Activated CD4-positive, alpha-beta T cell treated with anti-CD3 and anti-CD28 coated beads, Interleukin-10, Interleukin-2, amounts not matched to agents 100 ng/mL and 50 ng/mL, durations not matched to agents 16 hours and 8 hours (primary cell): ENCODE measurements at regions not wholly inside any gene's neighbourhood (a gene's known extent, or its start where the extent isn't known, plus 50 kb on each side); places are given as distances from the start of the nearest gene placed in this dataset.
A peak's percentile ranks its signal among the peaks of the same experiment; 100 is the strongest.

Source experiments
- DNase-seq: peaks from one replicate; pipeline ENCODE4 v3.0.0-alpha.2; 2020

GRCh38 chr5:68957591-68957990 lies 136.2 kb upstream of the SLC30A5 start:
- DNase-seq: no peak

DNA sequence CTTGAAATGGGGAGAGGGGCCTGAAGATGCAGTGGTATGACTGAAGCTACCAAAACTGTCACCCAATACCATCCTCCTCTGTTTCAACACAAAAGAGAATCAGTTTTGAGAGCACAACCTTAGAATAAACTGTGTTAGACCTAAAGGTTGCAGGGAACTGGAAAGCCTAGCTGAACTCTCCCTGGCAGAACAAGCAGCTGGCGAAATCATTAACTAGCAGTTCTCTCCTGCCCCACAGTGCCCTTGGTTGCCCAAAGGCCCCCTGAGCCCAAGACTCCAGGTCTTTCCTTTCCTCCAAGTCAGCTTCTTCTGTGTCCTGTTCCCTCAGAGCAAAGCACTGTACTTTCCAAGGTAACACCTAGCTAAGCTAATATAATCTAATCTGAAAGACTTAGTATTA lies 135.4 kb upstream of the SLC30A5 start:
- DNase-seq: no peak

- DNase-seq: no peak
Measured at GRCh38 chr5:68960456-68960855, 133.4 kb upstream of the SLC30A5 start.

DNA sequence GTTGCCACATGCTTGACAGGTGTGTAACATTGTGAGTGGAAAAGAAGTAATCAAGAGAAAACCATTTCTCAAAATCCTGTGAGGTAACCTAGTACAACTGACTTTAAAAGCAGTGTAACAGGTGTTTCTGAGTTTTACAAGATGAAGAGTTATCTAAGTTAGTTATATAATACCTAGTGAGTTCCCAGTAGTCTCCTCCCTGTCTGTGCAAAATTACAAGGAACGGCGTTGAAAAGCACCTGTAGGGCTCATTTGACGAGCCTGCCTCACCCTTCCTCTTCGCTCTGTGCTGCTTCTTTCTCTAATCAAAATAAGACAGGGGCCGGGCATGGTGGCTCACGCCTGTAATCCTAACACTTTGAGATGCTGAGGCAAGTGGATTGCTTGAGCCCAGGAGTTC lies 132.9 kb upstream of the SLC30A5 start:
- DNase-seq: no peak

GRCh38 chr5:68961762-68962161 lies 132.1 kb upstream of the SLC30A5 start:
- DNase-seq: no peak

DNA sequence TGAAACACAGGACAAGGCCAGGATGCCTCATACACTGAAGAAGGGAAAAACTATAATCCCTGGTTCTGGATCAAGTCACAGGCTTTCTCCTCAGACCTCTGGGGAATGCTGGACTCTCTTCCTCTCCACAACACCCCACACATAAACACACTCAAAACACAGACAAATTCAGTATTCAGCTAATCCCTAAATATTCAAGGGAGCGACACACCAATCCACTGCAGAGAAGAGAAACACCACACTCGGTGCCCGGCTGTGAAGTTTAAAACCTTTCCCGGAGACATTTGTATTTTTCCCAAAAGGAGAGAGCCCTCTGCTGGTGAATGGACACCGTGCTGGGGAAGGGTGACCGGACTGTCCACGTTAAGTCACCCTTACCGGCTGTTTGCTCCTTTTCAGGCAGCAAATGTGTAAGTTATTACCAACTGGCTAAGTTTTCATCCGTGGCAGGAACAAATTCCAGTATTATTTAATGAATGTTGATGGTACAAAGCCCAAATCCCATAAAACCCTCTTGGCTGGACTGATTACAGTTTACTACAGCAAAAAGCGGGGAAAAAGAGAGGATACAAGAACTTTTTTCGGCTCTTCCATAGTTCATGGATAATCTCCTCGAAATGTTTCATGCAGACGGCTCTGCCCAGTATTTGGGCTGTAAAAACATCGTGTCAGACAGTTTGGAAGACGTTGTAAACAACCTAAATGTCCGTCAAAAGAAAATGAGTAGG lies 130.9 kb upstream of the SLC30A5 start:
- peak; percentile 4 for DNase-seq

DNA sequence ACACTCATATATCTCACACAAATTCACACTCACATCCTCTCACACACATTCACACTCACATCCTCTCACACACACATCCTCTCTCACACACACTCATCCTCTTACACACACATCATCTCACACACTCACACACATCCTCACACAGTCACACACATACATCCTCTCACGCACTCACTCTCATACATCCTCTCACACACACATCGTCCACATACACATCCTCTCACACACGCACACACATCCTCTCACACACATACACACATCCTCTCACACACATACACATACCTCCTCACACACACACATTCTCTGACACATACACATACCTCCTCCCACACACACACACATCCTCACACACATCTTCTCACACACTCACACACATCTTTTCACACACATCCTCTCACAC lies 129.1 kb upstream of the SLC30A5 start:
- no peak for DNase-seq

DNA sequence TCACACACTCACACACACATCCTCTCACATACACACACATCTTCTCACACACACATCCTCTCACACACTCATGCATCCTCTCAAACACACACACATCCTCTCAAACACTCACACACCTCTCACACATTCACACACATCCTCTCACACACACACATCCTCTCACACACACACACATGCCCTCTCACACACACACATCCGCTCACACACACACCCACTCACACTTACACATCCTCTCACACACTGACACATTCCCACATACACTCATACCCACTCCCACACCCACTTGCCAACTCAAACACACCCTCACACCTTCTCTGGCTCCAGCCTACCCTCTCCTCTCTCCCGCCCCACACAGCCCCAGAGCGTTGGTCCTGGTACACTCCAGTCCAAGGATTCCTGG lies 127.9 kb upstream of the SLC30A5 start:
- no peak for DNase-seq

GRCh38 chr5:68966596-68966995 lies 127.2 kb upstream of the SLC30A5 start:
- no peak for DNase-seq

- DNase-seq: no peak
Measured at GRCh38 chr5:68968429-68968828, 125.4 kb upstream of the SLC30A5 start.

- no peak for DNase-seq
Measured at GRCh38 chr5:68970617-68971016, 123.2 kb upstream of the SLC30A5 start.

DNA sequence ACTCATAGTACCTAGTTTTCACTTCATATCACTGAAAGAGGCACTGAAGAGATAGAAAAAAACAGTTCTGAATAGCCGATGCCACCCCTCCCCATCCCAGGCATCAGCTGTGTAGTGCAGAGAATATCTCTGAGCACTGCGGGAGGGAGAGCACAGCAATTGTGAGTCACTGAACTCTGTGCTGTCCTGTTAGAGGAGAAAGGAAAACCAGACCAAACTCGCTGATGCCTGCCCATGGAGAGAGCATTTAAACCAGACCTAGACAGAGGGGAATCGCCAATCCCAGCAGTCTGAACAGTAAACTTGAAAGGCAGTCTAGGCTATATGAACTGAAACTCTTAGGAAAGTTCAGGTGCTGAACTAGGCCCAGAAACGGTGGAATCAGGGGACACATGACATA lies 120.1 kb upstream of the SLC30A5 start:
- DNase-seq: no peak

DNA sequence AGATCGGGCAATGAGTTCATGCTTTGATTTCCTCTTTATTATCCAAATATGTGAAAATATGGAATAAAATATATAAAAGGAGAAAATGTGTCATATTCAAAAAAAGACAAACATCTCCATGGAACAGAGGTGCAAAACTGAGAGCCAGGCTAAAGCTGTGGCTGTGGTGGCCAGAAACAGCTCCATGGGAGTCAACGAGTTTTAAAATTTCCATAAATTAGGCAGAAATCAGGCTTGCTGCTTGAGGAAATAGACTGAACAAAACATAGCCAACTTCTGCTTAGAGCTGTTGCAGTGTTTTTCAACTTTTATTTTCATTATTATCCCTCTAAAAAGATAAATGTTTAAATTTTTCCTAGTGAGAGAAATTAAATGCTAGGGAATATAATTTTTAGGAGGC lies 110.8 kb upstream of the SLC30A5 start:
- DNase-seq: no peak

DNA sequence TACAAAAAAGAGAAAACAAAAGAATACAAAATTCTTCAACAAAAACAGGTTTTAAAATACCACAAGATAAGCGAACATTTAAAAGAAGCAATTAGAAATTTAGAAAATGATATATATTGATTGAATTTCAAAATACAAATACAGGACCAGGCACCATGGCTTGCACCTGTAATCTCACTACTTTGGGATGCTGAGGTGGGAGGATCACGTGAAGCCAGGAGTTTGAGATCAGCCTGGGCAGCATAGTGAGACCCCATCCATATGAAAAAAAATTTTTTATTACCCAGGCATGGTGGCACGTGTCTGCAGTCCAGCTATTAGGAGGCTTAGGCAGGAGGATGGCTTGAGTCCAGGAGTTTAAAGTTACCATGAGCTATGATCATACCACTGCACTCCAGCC lies 109.9 kb upstream of the SLC30A5 start:
- no peak for DNase-seq

- no peak for DNase-seq
Measured at GRCh38 chr5:68991279-68992084, 102.3 kb upstream of the SLC30A5 start.

- peak; percentile 72 for DNase-seq
Measured at GRCh38 chr5:68994645-68995044, 99.2 kb upstream of the SLC30A5 start.

DNA sequence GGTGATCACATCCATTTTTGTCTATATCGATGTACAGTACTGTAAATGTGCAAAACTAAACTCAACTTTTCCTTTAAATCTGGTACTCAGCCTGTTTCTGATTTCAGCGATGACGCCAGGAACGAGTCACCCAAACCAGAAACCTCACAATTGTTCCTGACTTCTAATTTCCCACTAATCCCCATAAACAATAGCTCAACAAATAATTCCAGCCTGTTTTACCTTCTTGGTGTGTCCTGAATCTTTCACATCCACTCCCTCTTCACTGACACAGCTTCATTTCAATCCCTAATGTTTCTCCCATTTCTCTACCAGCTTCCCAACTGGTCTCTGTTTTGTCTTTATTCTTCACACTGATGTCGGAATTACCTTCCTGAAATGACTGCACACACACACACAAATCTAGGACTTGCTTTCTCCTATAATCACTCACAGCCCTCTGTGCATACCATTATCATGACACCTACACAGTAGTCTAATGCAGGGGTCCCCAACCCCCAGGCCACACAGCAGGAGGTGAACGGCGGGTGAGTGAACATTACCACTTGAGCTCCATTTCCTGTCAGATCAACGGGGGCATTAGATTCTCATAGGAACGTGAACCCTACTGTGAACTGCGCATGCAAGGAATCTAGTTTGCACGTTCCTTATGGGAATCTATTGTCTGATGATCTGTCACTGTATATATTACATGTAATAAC lies 97.8 kb upstream of the SLC30A5 start:
- DNase-seq: no peak

DNA sequence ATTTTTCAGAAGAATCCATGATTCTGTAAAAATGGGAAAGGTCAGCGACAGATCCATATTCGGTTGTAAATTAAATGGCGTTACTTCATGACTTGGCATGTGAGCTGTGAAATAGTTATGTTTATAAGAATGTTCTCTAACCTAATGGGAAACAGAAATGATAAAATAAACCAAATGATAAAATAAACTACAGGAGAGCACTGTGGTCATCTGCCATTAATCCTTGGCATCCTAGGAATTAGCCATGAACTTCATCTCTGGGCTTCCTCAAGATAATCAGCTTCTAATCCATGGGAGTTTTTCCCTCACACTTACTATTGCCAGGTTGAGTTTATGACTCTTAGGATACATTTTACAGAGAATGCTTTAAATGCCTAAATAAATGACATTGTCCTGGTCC lies 94.6 kb upstream of the SLC30A5 start:
- DNase-seq: no peak

- DNase-seq: no peak
Measured at GRCh38 chr5:69000216-69000919, 93.4 kb upstream of the SLC30A5 start.

DNA sequence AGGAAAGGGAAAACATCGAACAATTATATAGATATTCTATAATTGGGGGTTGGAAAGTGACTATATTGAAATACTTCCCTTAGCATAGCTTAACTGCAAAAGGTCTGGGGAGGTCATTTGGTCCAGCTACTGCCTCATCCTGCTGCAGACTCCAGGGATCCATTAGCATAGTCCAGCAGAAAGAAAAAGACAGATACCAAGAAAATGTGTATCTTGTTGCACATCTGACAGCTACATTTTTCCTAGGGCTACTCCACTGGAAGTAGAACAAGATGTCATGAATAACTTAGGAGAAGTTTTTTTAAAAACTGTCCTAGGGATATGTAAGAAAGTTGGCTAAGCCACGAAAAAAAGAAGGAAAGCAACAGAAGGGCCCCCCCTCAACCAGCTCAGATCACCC lies 92.9 kb upstream of the SLC30A5 start:
- no peak for DNase-seq

GRCh38 chr5:69001627-69002026 lies 92.2 kb upstream of the SLC30A5 start:
- DNase-seq: no peak

GRCh38 chr5:69004127-69004526 lies 89.7 kb upstream of the SLC30A5 start:
- DNase-seq: no peak

DNA sequence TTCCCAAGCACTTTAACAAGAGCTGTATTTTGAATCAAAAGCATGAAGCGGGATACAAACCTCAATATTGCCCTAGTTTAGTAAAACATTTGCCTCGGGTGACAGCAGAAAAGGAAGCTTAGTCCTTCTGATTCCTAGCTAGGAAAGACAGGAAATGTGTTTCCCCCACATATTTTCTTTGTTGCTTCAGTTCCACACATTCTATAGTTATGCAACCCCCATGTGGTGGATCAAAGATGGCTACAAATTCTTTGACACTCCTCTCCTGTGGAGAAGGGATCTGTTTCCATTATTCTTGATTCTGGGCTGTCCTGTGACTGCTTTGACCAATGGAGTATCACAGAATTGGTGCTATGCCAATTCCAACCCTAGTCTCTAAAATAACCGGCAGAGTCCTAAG lies 89.1 kb upstream of the SLC30A5 start:
- no peak for DNase-seq
